ENCODE measurements at regions not wholly inside any gene's neighbourhood (a gene's known extent, or its start where the extent isn't known, plus 50 kb on each side); places are given as distances from the start of the nearest gene placed in this dataset.

DNA sequence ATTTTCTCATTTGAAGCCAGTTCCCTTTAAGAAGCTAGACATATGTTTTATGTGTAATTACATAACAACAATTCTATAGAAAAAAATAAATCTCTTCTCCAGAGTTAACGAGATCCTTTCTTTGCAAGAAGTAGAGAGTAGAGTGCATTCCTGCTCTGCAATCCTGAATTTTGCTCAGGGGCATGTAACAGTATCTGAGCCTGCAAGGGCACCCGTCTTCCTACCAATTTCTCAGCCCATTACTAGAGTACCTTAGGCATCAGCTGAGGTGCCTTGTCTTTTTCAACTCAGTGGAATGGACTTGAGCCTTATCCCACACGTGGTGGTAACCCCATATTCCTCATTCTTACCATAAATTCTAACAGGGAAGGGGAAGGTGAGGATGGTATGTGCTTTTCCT lies 205.9 kb downstream of the IKZF2 start:
- DNase-seq, result no peak
- Histone ChIP-seq H3K4me3 (ENCODE audit: low read depth, low read length) (no peak overlapping the region), H3K9me3 (no peaks in the 10 kb centered on the region), H3K4me1 (no peaks in the 10 kb centered on the region), H3K36me3 (no peaks in the 10 kb centered on the region), H3K27me3 (no peaks in the 10 kb centered on the region)
- TF ChIP-seq, protein P1, sequence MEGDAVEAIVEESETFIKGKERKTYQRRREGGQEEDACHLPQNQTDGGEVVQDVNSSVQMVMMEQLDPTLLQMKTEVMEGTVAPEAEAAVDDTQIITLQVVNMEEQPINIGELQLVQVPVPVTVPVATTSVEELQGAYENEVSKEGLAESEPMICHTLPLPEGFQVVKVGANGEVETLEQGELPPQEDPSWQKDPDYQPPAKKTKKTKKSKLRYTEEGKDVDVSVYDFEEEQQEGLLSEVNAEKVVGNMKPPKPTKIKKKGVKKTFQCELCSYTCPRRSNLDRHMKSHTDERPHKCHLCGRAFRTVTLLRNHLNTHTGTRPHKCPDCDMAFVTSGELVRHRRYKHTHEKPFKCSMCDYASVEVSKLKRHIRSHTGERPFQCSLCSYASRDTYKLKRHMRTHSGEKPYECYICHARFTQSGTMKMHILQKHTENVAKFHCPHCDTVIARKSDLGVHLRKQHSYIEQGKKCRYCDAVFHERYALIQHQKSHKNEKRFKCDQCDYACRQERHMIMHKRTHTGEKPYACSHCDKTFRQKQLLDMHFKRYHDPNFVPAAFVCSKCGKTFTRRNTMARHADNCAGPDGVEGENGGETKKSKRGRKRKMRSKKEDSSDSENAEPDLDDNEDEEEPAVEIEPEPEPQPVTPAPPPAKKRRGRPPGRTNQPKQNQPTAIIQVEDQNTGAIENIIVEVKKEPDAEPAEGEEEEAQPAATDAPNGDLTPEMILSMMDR (IDR thresholded peaks at IDR 0.05; ENCODE audit: low read depth, low read length), result no peak

DNA sequence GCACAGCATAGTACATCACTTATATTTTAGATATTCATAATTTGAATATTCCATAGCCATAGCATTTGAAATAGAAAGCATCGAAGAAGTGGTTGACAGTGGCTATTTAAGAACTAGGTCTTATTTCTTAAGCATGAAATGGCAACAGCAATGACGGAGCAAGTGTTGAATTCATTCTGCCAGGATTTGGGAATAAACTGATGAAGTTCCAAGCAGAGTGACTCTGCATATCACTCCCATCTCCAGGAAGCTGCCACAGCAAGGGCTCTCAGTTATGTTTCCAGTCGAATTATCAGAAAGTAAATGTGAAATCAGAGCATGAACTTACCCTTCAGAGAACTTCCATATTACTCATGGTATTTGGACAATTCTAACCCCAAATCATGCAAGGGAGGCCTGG lies 208.1 kb downstream of the IKZF2 start:
- Histone ChIP-seq H3K4me3 (ENCODE audit: low read depth, low read length) (no peak overlapping the region), H3K27me3 (no peaks in the 10 kb centered on the region), H3K4me1 (no peaks in the 10 kb centered on the region), H3K36me3 (no peaks in the 10 kb centered on the region), H3K9me3 (no peaks in the 10 kb centered on the region)
- DNase-seq, result no peak
- TF ChIP-seq, protein P1 (IDR thresholded peaks at IDR 0.05; ENCODE audit: low read depth, low read length), result no peak

DNA sequence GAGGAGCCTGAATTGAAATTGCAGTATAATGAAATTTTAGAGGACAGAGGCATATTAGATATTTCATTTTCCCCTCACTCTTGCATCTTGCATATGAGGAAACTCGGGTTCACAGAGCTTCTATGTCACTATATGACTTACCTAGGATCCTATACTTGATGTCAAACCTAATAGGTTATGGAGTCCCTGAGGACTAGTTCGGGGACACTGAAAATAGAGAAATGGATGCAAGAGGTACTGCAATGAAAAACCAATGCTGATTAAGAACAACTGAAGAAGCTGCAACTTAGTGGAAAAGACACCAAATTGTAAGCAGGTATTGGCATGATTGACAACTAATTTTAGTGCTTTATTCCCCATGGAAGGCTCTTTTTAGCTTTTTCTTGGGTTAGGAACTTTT lies 210.1 kb downstream of the IKZF2 start:
- TF ChIP-seq, protein P1 (IDR thresholded peaks at IDR 0.05; ENCODE audit: low read depth, low read length), result no peak
- Histone ChIP-seq H3K4me3 (ENCODE audit: low read depth, low read length) (no peak overlapping the region), H3K4me1 (no peaks in the 10 kb centered on the region), H3K9me3 (no peaks in the 10 kb centered on the region), H3K36me3 (no peaks in the 10 kb centered on the region), H3K27me3 (no peaks in the 10 kb centered on the region)
- no peak for DNase-seq

DNA sequence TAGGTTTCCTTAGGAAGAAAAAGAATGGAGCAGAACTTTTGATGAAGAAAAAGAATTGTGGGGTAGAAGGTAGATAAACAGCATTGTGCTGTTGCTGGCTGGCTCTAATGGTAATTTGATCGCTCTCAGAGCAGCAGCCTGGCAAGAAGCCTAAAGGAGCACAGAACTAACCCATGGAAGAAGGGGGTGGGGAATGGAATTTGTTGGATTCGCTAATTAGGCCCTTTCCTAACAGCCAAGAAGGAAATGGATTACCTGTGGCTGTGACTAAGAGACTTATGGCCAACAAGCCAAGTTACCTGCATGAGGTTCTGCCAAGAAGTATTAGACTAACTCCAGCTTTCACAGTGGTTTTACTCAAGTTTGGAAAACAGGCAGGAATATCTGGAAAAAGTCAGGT lies 210.6 kb downstream of the IKZF2 start:
- TF ChIP-seq, protein P1 (IDR thresholded peaks at IDR 0.05; ENCODE audit: low read depth, low read length), result no peak
- Histone ChIP-seq H3K36me3 (no peaks in the 10 kb centered on the region), H3K4me3 (ENCODE audit: low read depth, low read length) (no peak overlapping the region), H3K27me3 (no peaks in the 10 kb centered on the region), H3K9me3 (no peaks in the 10 kb centered on the region), H3K4me1 (no peaks in the 10 kb centered on the region)
- DNase-seq, result no peak

DNA sequence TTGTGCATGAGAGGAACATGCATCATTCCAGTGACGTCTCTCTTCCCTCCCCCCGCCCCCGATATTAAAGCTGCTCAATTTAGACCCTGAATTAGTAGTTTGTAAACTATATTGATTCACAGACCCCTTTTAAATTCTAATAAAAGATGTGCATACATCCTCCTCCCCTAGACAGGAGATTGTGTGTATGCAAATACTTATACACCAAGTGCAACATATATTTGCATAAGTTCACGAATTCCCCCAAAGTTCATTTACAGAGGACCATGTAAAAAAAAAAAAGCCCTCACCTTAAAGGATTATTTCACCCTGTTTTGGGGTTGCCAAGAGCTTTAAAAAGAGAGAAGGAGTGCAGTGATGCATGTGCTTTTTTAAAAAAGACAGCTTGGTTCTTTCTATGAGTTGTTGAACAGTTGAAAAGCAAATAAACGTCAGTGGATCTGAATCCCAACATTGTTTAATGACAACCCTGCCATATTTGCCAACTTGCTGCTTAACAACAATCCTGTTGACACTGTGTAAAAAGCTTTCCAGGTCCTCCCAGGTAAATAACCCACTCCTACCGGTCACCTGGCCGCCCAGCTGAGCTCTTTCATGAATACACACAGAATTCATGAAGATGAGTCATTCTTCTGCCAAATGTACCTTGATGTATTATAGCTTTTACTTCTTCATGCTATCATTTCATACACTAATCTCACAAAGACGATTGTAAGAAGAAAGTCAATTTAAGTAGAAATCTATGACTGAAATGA lies 211.5 kb downstream of the IKZF2 start:
- H3K27me3 ChIP-seq, result no peaks in the 10 kb centered on the region
- DNase-seq, result no peak
- no peak overlapping the region for H3K4me3 ChIP-seq (ENCODE audit: low read depth, low read length)
- no peaks in the 10 kb centered on the region for H3K36me3 ChIP-seq
- TF ChIP-seq, protein P1 (IDR thresholded peaks at IDR 0.05; ENCODE audit: low read depth, low read length), result no peak
- no peaks in the 10 kb centered on the region for H3K9me3 ChIP-seq
- no peaks in the 10 kb centered on the region for H3K4me1 ChIP-seq

DNA sequence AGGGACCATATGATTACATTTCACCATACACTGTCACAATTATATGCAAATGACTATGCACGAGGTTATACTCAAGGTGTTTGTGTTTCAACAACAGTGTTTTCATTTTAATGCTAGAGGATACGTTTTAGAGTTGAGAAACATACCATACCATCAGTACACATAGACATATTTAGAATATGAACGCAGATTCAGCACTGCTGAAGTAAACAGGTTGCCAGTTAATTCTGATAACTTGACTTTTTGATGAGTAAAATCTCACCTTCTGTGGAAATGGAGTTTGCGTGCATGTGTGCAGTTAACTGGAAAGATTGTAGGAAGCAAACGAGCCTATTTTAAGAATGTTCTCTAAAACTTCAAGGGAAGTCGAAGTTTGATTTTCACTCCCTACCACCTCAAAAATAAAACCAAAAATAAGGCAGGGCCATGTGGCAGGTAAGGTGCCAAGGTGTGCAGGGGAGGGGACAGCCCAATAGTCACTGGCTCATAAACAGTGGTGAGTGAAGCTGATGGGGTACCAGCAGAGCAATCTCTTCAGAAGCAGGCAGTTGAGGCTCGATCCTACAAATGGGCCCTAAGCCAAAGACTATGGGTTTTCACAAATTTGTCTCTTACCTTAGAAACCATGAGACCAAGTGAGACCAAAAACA lies 213.1 kb downstream of the IKZF2 start:
- H3K4me3 ChIP-seq (ENCODE audit: low read depth, low read length), result no peak overlapping the region
- H3K4me1 ChIP-seq, result no peaks in the 10 kb centered on the region
- H3K36me3 ChIP-seq, result no peaks in the 10 kb centered on the region
- no peaks in the 10 kb centered on the region for H3K27me3 ChIP-seq
- no peak for DNase-seq
- H3K9me3 ChIP-seq, result no peaks in the 10 kb centered on the region
- TF ChIP-seq, protein P1 (IDR thresholded peaks at IDR 0.05; ENCODE audit: low read depth, low read length), result no peak

Measured in BE2C (cell line).